ENCODE measurements at regions not wholly inside any gene's neighbourhood (a gene's known extent, or its start where the extent isn't known, plus 50 kb on each side); places are given as distances from the start of the nearest gene placed in this dataset.

- TF ChIP-seq CTCF (IDR thresholded peaks at IDR 0.05; ENCODE audit: insufficient read depth, low read length) = no peak
- no peak for TF ChIP-seq POLR2AphosphoS5 (IDR thresholded peaks at IDR 0.05; ENCODE audit: low read depth)
- no peak for TF ChIP-seq SPI1 (IDR thresholded peaks at IDR 0.05; ENCODE audit: borderline replicate concordance, low read depth)
- TF ChIP-seq REST (IDR thresholded peaks at IDR 0.05; ENCODE audit: insufficient replicate concordance, low read depth) = no peak
- no peak for TF ChIP-seq GABPA (IDR thresholded peaks at IDR 0.05; ENCODE audit: low read depth)
These were observed 101.2 kb downstream of the RTP5 start for GRCh38 chr2:241970716-241971115.
